ENCODE measurements at regions not wholly inside any gene's neighbourhood (a gene's known extent, or its start where the extent isn't known, plus 50 kb on each side); places are given as distances from the start of the nearest gene placed in this dataset.
A peak's percentile ranks its signal among the peaks of the same experiment; 100 is the strongest.
"Not testable (repeated sequence)": the region's sequence is repeated elsewhere in the genome, so short reads cannot be mapped to it uniquely, and the experiment has no call there.

- no peak for DNase-seq (ENCODE audit: low read depth)
These were observed 258.8 kb upstream of the IRS2 start for GRCh38 chr13:110045202-110045601.

- peak; percentile 42 for DNase-seq (ENCODE audit: low read depth)
These were observed 258.2 kb upstream of the IRS2 start for GRCh38 chr13:110044551-110045111.

- DNase-seq (ENCODE audit: low read depth) = no peak
These were observed 256.0 kb upstream of the IRS2 start for GRCh38 chr13:110042253-110042950.

GRCh38 chr13:110041638-110042037 is 255.3 kb upstream of the IRS2 start:
- not testable (repeated sequence) for DNase-seq (ENCODE audit: low read depth)

GRCh38 chr13:110037925-110038573 is 251.7 kb upstream of the IRS2 start:
- no peak for DNase-seq (ENCODE audit: low read depth)

- DNase-seq (ENCODE audit: low read depth) = no peak
These were observed 249.7 kb upstream of the IRS2 start for GRCh38 chr13:110036060-110036459.

GRCh38 chr13:110034031-110034549 is 247.7 kb upstream of the IRS2 start:
- no peak for DNase-seq (ENCODE audit: low read depth)

- no peak for DNase-seq (ENCODE audit: low read depth)
These were observed 246.6 kb upstream of the IRS2 start for GRCh38 chr13:110032969-110033368.

- DNase-seq (ENCODE audit: low read depth) = no peak
These were observed 244.1 kb upstream of the IRS2 start for GRCh38 chr13:110030394-110030928.

GRCh38 chr13:110028838-110029621 is 242.6 kb upstream of the IRS2 start:
- no peak for DNase-seq (ENCODE audit: low read depth)

- no peak for DNase-seq (ENCODE audit: low read depth)
These were observed 241.9 kb upstream of the IRS2 start for GRCh38 chr13:110028311-110028710.

GRCh38 chr13:110027470-110028240 is 241.3 kb upstream of the IRS2 start:
- DNase-seq (ENCODE audit: low read depth) = no peak

GRCh38 chr13:110024645-110024980 is 238.2 kb upstream of the IRS2 start:
- DNase-seq (ENCODE audit: low read depth) = peak; percentile 50

- DNase-seq (ENCODE audit: low read depth) = peak; percentile 83
These were observed 237.6 kb upstream of the IRS2 start for GRCh38 chr13:110023729-110024644.

GRCh38 chr13:110018009-110018408 is 231.6 kb upstream of the IRS2 start:
- no peak for DNase-seq (ENCODE audit: low read depth)

GRCh38 chr13:110017379-110017778 is 231.0 kb upstream of the IRS2 start:
- DNase-seq (ENCODE audit: low read depth) = peak; percentile 83

- peak; percentile 74 for DNase-seq (ENCODE audit: low read depth)
These were observed 228.9 kb upstream of the IRS2 start for GRCh38 chr13:110015253-110015652.

GRCh38 chr13:110014719-110015118 is 228.3 kb upstream of the IRS2 start:
- no peak for DNase-seq (ENCODE audit: low read depth)

- peak; percentile 98 for DNase-seq (ENCODE audit: low read depth)
These were observed 225.8 kb upstream of the IRS2 start for GRCh38 chr13:110012102-110012739.

Data from iris pigment epithelial cell (primary cell).